Activated CD8-positive, alpha-beta T cell treated with anti-CD3 and anti-CD28 coated beads for 36 hours (primary cell): ENCODE measurements at regions not wholly inside any gene's neighbourhood (a gene's known extent, or its start where the extent isn't known, plus 50 kb on each side); places are given as distances from the start of the nearest gene placed in this dataset.

Experiments
- ATAC-seq: fragments of 200-7000 bp; cut with Tn5 transposase; one replicate; pipeline ENCODE4 v1.10.0; 2021; ENCODE audit warnings: mild to moderate bottlenecking, moderate library complexity
- CTCF ChIA-PET: fragments of 350-600 bp; sonication (Branson Sonifier 250); formaldehyde crosslinking; loops from one replicate; lab custom pipeline; 2021; ENCODE audit warnings: antibody characterized with exemption; lab: Charles Lee
- POLR2A ChIA-PET: fragments of 350-600 bp; sonication (Branson Sonifier 250); formaldehyde crosslinking; loops from one replicate; lab custom pipeline; 2021; ENCODE audit warnings: antibody characterized with exemption; lab: Charles Lee
- DNase-seq: peaks from one replicate; pipeline ENCODE4 v3.0.0-alpha.2; 2020
- H3K27ac Mint-ChIP-seq: one replicate; pipeline ENCODE4 v1.8.0; 2021; ENCODE audit warnings: mild to moderate bottlenecking, mixed read lengths
- H3K27me3 Mint-ChIP-seq: one replicate; pipeline ENCODE4 v1.8.0; 2021; ENCODE audit warnings: mixed read lengths
- H3K36me3 Mint-ChIP-seq: one replicate; pipeline ENCODE4 v1.8.0; 2021; ENCODE audit warnings: low read depth, mixed read lengths
- H3K4me1 Mint-ChIP-seq: one replicate; pipeline ENCODE4 v1.8.0; 2021; ENCODE audit warnings: low read depth, mixed read lengths
- H3K4me3 Mint-ChIP-seq: one replicate; pipeline ENCODE4 v1.8.0; 2021; ENCODE audit warnings: mild to moderate bottlenecking, moderate library complexity, mixed read lengths
- H3K9me3 Mint-ChIP-seq: one replicate; pipeline ENCODE4 v1.8.0; 2021; ENCODE audit warnings: mixed read lengths
- intact Hi-C: fragments of 100-400 bp; cut with micrococcal nuclease; formaldehyde crosslinking; loops from one replicate; pipeline ENCODE4 v1.10.0; 2022
- TF ChIP-seq, protein P1 (sequence below): fragments of 200-600 bp; IDR thresholded peaks from one replicate; pipeline ENCODE4 v1.8.0; 2022; ENCODE audit warnings: antibody characterized with exemption, mild to moderate bottlenecking

GRCh38 chr6:153525998-153526397 lies 394.9 kb upstream of the RGS17 start:
- H3K4me3 Mint-ChIP-seq, result no peak overlapping the region
- TF ChIP-seq, protein P1, sequence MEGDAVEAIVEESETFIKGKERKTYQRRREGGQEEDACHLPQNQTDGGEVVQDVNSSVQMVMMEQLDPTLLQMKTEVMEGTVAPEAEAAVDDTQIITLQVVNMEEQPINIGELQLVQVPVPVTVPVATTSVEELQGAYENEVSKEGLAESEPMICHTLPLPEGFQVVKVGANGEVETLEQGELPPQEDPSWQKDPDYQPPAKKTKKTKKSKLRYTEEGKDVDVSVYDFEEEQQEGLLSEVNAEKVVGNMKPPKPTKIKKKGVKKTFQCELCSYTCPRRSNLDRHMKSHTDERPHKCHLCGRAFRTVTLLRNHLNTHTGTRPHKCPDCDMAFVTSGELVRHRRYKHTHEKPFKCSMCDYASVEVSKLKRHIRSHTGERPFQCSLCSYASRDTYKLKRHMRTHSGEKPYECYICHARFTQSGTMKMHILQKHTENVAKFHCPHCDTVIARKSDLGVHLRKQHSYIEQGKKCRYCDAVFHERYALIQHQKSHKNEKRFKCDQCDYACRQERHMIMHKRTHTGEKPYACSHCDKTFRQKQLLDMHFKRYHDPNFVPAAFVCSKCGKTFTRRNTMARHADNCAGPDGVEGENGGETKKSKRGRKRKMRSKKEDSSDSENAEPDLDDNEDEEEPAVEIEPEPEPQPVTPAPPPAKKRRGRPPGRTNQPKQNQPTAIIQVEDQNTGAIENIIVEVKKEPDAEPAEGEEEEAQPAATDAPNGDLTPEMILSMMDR, result no peak
- no peaks in the 10 kb centered on the region for H3K36me3 Mint-ChIP-seq
- H3K9me3 Mint-ChIP-seq, result peaks cover 3% of the 10 kb centered on the region
- H3K4me1 Mint-ChIP-seq, result no peaks in the 10 kb centered on the region
- ChIA-PET POLR2A (no interaction called here), CTCF (no interaction called here)
- no peak overlapping the region for H3K27ac Mint-ChIP-seq
- intact Hi-C loops, result no loop called here
- DNase-seq, result no peak
- H3K27me3 Mint-ChIP-seq, result no peaks in the 10 kb centered on the region
- no peak for ATAC-seq

DNA sequence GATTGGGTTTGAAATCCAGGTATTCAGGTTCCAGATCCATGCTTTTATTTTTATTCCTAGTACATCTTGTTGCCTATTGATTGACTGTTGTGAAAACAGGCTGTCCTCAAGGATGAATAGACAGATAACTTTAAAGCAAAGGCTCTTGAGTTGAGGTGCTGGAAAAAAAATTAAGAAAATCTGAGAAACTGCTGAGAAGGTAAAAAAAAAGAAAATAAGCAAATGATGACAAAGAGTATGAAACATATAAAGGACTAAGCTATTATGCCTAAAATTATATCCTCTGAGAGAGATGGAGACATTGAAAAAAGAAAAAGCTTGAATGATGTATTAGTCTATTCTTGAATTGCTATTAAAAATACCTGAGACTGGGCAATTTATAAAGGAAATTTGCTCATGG lies 392.3 kb upstream of the RGS17 start:
- TF ChIP-seq, protein P1, result no peak
- no peaks in the 10 kb centered on the region for H3K4me1 Mint-ChIP-seq
- no peaks in the 10 kb centered on the region for H3K27me3 Mint-ChIP-seq
- H3K36me3 Mint-ChIP-seq, result no peaks in the 10 kb centered on the region
- no peak overlapping the region for H3K4me3 Mint-ChIP-seq
- POLR2A ChIA-PET, result no interaction called here
- intact Hi-C loops, result no loop called here
- H3K9me3 Mint-ChIP-seq, result peaks cover 6% of the 10 kb centered on the region
- CTCF ChIA-PET, result no interaction called here
- ATAC-seq, result no peak
- H3K27ac Mint-ChIP-seq, result no peak overlapping the region
- DNase-seq, result no peak

GRCh38 chr6:153511896-153512496 lies 380.9 kb upstream of the RGS17 start:
- peak; percentile 47 for ATAC-seq
- intact Hi-C loops, result no loop called here
- no peaks in the 10 kb centered on the region for H3K4me1 Mint-ChIP-seq
- H3K9me3 Mint-ChIP-seq, result no peaks in the 10 kb centered on the region
- ChIA-PET CTCF (interaction anchor here (0.7 to 2.3 kb wide), 3 partner anchors 22 to 480 kb away, joined by 3 to 6 read pairs (median 3); no protein-coding TSS in a partner anchor), POLR2A (no interaction called here)
- no peak overlapping the region for H3K27ac Mint-ChIP-seq
- no peaks in the 10 kb centered on the region for H3K27me3 Mint-ChIP-seq
- TF ChIP-seq, protein P1, result peak; percentile 53
- H3K36me3 Mint-ChIP-seq, result no peaks in the 10 kb centered on the region
- DNase-seq, result no peak
- H3K4me3 Mint-ChIP-seq, result no peak overlapping the region

DNA sequence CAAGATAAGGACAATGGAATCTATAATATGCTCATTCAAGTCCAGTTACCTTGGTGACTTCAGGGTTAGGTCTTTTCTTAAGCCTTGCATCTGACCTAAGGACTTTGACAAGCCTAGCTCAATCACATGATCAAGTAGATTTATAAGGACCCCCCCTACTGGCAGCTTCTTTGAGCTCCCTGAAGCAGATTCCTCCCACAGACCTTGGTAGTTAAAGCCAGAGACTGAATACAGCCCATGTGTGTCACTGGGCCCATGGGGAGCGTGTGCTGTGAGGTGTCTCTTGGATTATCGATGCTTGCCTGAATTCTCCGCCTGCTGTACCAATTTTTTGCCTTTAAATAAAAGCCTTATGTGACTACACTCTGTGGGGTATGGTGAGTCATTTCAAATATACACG lies 372.7 kb upstream of the RGS17 start:
- H3K36me3 Mint-ChIP-seq, result no peaks in the 10 kb centered on the region
- POLR2A ChIA-PET, result no interaction called here
- DNase-seq, result peak; percentile 5
- H3K4me1 Mint-ChIP-seq, result no peaks in the 10 kb centered on the region
- no peak for ATAC-seq
- CTCF ChIA-PET, result no interaction called here
- no peaks in the 10 kb centered on the region for H3K27me3 Mint-ChIP-seq
- no peak overlapping the region for H3K4me3 Mint-ChIP-seq
- TF ChIP-seq, protein P1, result no peak
- no peak overlapping the region for H3K27ac Mint-ChIP-seq
- peaks cover 1% of the 10 kb centered on the region for H3K9me3 Mint-ChIP-seq
- intact Hi-C loops, result no loop called here

DNA sequence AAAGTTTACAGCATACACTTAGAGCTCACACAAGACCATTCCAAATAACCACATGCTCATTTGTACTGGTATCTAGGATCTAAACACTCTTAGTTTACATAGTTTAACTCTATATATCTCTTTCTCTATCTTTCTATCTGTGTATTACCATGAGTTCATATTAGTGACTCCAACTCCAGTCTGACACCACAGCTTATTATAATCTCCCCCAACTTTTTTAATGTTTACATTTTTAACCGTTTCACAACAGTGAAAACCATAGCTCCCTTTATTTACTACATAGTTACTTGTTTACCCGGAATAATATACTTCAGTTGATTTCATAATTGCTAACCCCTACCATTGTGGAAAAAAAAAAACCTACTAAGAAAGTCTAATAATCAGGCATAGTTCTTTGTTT lies 362.4 kb upstream of the RGS17 start:
- Mint-ChIP-seq H3K27me3 (no peaks in the 10 kb centered on the region), H3K4me3 (no peak overlapping the region), H3K27ac (no peak overlapping the region), H3K9me3 (no peaks in the 10 kb centered on the region), H3K36me3 (no peaks in the 10 kb centered on the region), H3K4me1 (no peaks in the 10 kb centered on the region)
- POLR2A ChIA-PET, result no interaction called here
- ATAC-seq (no peak), DNase-seq (no peak)
- TF ChIP-seq, protein P1, result no peak
- intact Hi-C loops, result no loop called here
- CTCF ChIA-PET, result no interaction called here
